HEK293T (cell line): ENCODE measurements at regions not wholly inside any gene's neighbourhood (a gene's known extent, or its start where the extent isn't known, plus 50 kb on each side); places are given as distances from the start of the nearest gene placed in this dataset.
"Not testable (repeated sequence)": the region's sequence is repeated elsewhere in the genome, so short reads cannot be mapped to it uniquely, and the experiment has no call there.

Experiments
- CTCF ChIA-PET: fragments of 350-600 bp; formaldehyde crosslinking; extraction: SDS; loops from one replicate; lab custom pipeline; 2021; ENCODE audit warnings: antibody characterized with exemption, inconsistent platforms; lab: Yijun Ruan, JAX
- POLR2A ChIA-PET: fragments of 350-600 bp; formaldehyde crosslinking; extraction: SDS; loops from one replicate; lab custom pipeline; 2020; ENCODE audit warnings: antibody characterized with exemption, inconsistent platforms; lab: Yijun Ruan, JAX
- DNase-seq: peaks from one replicate; pipeline ENCODE4 v3.0.0; 2012; ENCODE audit warnings: mixed read lengths; ENCODE audit errors: extremely low spot score
- ARNT ChIP-seq: fragments of 450-650 bp; IDR thresholded peaks from 2 replicates; pipeline ENCODE4 v1.6.1; 2017; ENCODE audit warnings: mild to moderate bottlenecking
- BHLHE40 ChIP-seq: fragments of 450-650 bp; IDR thresholded peaks from 2 replicates; pipeline ENCODE4 v1.6.1; 2016; ENCODE audit warnings: mild to moderate bottlenecking, moderate library complexity, borderline replicate concordance
- CTBP1 ChIP-seq: fragments of 450-650 bp; IDR thresholded peaks from 2 replicates; pipeline ENCODE4 v1.6.1; 2016; ENCODE audit warnings: borderline replicate concordance
- ELF4 ChIP-seq: fragments of 450-650 bp; IDR thresholded peaks from 2 replicates; pipeline ENCODE4 v1.6.1; 2017; ENCODE audit warnings: antibody characterized with exemption
- FOXA1 ChIP-seq: fragments of 450-650 bp; IDR thresholded peaks from 2 replicates; pipeline ENCODE4 v1.6.1; 2016; ENCODE audit warnings: mild to moderate bottlenecking
- FOXK2 ChIP-seq: fragments of 450-650 bp; IDR thresholded peaks from 2 replicates; pipeline ENCODE4 v1.6.1; 2016; ENCODE audit warnings: mild to moderate bottlenecking
- FOXM1 ChIP-seq: fragments of 450-650 bp; IDR thresholded peaks from 2 replicates; pipeline ENCODE4 v1.6.1; 2017; ENCODE audit warnings: mild to moderate bottlenecking, borderline replicate concordance
- HDGF ChIP-seq: fragments of 450-650 bp; IDR thresholded peaks from 2 replicates; pipeline ENCODE4 v1.6.1; 2017; ENCODE audit warnings: antibody characterized with exemption, borderline replicate concordance
- L3MBTL2 ChIP-seq: fragments of 450-650 bp; conservative IDR thresholded peaks from 2 replicates; pipeline ENCODE4 v1.6.1; 2016; ENCODE audit warnings: mild to moderate bottlenecking
- LEF1 ChIP-seq: fragments of 450-650 bp; IDR thresholded peaks from 2 replicates; pipeline ENCODE4 v1.6.1; 2017; ENCODE audit warnings: mild to moderate bottlenecking, borderline replicate concordance
- NFRKB ChIP-seq: fragments of 450-650 bp; IDR thresholded peaks from 2 replicates; pipeline ENCODE4 v1.6.1; 2016; ENCODE audit warnings: mild to moderate bottlenecking, moderate library complexity
- PKNOX1 ChIP-seq: fragments of 450-650 bp; IDR thresholded peaks from 2 replicates; pipeline ENCODE4 v1.6.1; 2016
- SP1 ChIP-seq: fragments of 450-650 bp; IDR thresholded peaks from 2 replicates; pipeline ENCODE4 v1.6.1; 2017
- SUZ12 ChIP-seq: fragments of 450-650 bp; IDR thresholded peaks from 2 replicates; pipeline ENCODE4 v1.6.1; 2016; ENCODE audit warnings: mild to moderate bottlenecking
- TARDBP ChIP-seq: fragments of 450-650 bp; IDR thresholded peaks from 2 replicates; pipeline ENCODE4 v1.6.1; 2016
- ZNF384 ChIP-seq: fragments of 450-650 bp; IDR thresholded peaks from 2 replicates; pipeline ENCODE4 v1.6.1; 2016

DNA sequence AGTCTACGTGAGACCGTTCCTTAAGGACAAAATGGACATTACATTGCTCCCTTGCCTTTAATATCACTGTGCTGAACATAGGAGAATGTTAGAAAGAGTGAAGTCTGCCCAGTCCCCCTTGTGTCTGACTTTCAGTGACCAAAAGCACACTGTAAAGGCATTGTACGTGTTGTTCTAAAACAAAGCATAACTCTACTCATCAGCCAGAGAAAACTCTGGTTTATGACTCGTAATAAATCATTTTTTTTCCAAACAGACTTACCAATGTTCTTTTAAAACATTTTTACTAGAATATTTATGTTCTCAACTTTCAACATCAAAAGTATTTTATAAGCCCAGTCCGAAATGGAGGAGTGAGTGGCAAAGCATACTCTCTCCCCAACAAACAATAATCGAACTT lies 262.5 kb downstream of the GJA1 start:
- ChIA-PET POLR2A (no interaction called here), CTCF (no interaction called here)
- no peak for DNase-seq

GRCh38 chr6:121698617-121699016 lies 263.2 kb downstream of the GJA1 start:
- POLR2A ChIA-PET, result no interaction called here
- TF ChIP-seq ARNT, result no peak
- no peak for DNase-seq
- CTCF ChIA-PET, result interaction anchor here (0.8 kb wide), 1 partner anchor 36 kb away, joined by 4 read pairs; no protein-coding TSS in a partner anchor

More for the DNA sequence above, 262.5 kb downstream of the GJA1 start:
- TF ChIP-seq PKNOX1 (no peak), SUZ12 (no peak), HDGF (no peak), FOXA1 (no peak), FOXM1 (no peak), L3MBTL2 (no peak), TARDBP (no peak), LEF1 (no peak), SP1 (no peak), FOXK2 (no peak), ELF4 (no peak), CTBP1 (no peak), ARNT (no peak), ZNF384 (no peak), BHLHE40 (no peak), NFRKB (no peak)

DNA sequence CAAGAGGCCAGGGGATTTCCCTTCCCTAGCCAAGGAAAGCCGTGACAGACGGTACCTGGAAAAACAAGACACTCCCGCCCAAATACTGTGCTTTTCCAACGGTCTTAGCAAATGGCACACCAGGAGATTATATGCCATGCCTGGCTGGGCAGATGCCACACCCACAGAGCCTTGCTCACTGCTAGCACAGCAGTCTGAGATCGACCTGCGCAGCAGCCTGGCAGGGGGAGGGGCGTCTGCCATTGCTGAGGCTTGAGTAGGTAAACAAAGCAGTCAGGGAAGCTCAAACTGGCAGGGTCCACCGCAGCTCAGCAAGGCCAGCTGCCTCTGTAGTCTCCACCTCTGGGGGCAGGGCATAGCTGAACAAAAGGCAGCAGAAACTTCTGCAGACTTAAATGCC lies 267.7 kb downstream of the GJA1 start:
- DNase-seq, CTCF ChIA-PET, POLR2A ChIA-PET: not testable (repeated sequence)

GRCh38 chr6:121711472-121711871 lies 276.0 kb downstream of the GJA1 start:
- ChIA-PET POLR2A (no interaction called here), CTCF (no interaction called here)
- TF ChIP-seq HDGF, result no peak
- TF ChIP-seq SP1, result no peak
- no peak for TF ChIP-seq CTBP1
- no peak for TF ChIP-seq SUZ12
- TF ChIP-seq ZNF384, result no peak
- TF ChIP-seq ARNT, result no peak
- no peak for TF ChIP-seq L3MBTL2
- no peak for TF ChIP-seq NFRKB
- TF ChIP-seq FOXM1, result no peak
- no peak for TF ChIP-seq LEF1
- no peak for TF ChIP-seq PKNOX1
- TF ChIP-seq FOXA1, result no peak
- no peak for TF ChIP-seq FOXK2
- TF ChIP-seq TARDBP, result no peak
- TF ChIP-seq BHLHE40, result no peak
- no peak for TF ChIP-seq ELF4
- no peak for DNase-seq

GRCh38 chr6:121717686-121718085 lies 282.2 kb downstream of the GJA1 start:
- TF ChIP-seq PKNOX1, result no peak
- TF ChIP-seq CTBP1, result no peak
- no peak for TF ChIP-seq ARNT
- no peak for TF ChIP-seq NFRKB
- no peak for TF ChIP-seq L3MBTL2
- no peak for TF ChIP-seq SUZ12
- no peak for TF ChIP-seq ELF4
- no peak for TF ChIP-seq LEF1
- TF ChIP-seq BHLHE40, result no peak
- TF ChIP-seq TARDBP, result no peak
- no peak for TF ChIP-seq FOXK2
- no peak for TF ChIP-seq FOXM1
- no peak for TF ChIP-seq FOXA1
- DNase-seq, result no peak
- POLR2A ChIA-PET, result no interaction called here
- CTCF ChIA-PET, result interaction anchor here (0.6 kb wide), 1 partner anchor 28 kb away, joined by 3 read pairs; no protein-coding TSS in a partner anchor

DNA sequence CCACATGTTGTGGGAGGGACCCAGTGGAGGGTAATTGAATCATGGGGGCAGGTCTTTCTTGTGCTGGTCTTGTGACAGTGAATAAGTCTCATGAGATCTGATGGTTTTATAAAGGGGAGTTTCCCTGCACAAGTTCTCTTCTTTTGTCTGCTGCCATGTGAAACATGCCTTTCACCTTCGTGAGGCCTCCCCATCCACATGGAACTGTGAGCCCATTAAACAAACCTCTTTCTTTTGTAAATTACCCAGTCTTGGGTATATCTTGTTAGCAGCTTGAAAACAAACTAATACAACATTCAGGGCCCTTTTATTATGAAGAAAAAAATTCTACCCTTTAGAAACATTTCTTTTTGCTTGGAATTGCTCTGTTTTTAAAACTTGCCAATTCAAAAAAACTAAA lies 285.4 kb downstream of the GJA1 start:
- CTCF ChIA-PET, DNase-seq, POLR2A ChIA-PET: not testable (repeated sequence)

GRCh38 chr6:121723623-121724022 lies 288.2 kb downstream of the GJA1 start:
- POLR2A ChIA-PET, result no interaction called here
- TF ChIP-seq BHLHE40 (no peak), TARDBP (no peak), SP1 (no peak), CTBP1 (no peak), NFRKB (no peak), ELF4 (no peak), FOXM1 (no peak), ZNF384 (no peak), SUZ12 (no peak), L3MBTL2 (no peak), FOXK2 (no peak), LEF1 (no peak)
- CTCF ChIA-PET, result no interaction called here
- no peak for DNase-seq
